H9 (cell line): ENCODE measurements at regions not wholly inside any gene's neighbourhood (a gene's known extent, or its start where the extent isn't known, plus 50 kb on each side); places are given as distances from the start of the nearest gene placed in this dataset.

Experiments
- DNase-seq: peaks from one replicate; pipeline ENCODE4 v3.0.0-alpha.2; 2017
- H2AFZ ChIP-seq: one replicate; pipeline ENCODE4 v1.6.1; 2013; ENCODE audit warnings: mild to moderate bottlenecking, low read length, control low read depth, moderate library complexity
- H2AK5ac ChIP-seq: 2 replicates; pipeline ENCODE4 v1.6.1; 2013; ENCODE audit warnings: low read length, control low read depth, mixed read lengths; ENCODE audit not compliant: insufficient read length
- H2BK120ac ChIP-seq: one replicate; pipeline ENCODE4 v1.6.1; 2013; ENCODE audit warnings: low read depth, mild to moderate bottlenecking, low read length, control low read depth, inconsistent platforms; ENCODE audit not compliant: poor library complexity, severe bottlenecking
- H2BK12ac ChIP-seq: 2 replicates; pipeline ENCODE4 v1.6.1; 2013; ENCODE audit warnings: low read length, control low read depth, mixed read lengths, low read depth; ENCODE audit not compliant: insufficient read length
- H2BK15ac ChIP-seq: 2 replicates; pipeline ENCODE4 v1.6.1; 2013; ENCODE audit warnings: low read depth, low read length, control low read depth
- H2BK20ac ChIP-seq: one replicate; pipeline ENCODE4 v1.6.1; 2013; ENCODE audit warnings: low read depth, mild to moderate bottlenecking, low read length, control low read depth, inconsistent platforms; ENCODE audit not compliant: poor library complexity, severe bottlenecking
- H2BK5ac ChIP-seq: 2 replicates; pipeline ENCODE4 v1.6.1; 2013; ENCODE audit warnings: low read length, control low read depth, mixed read lengths; ENCODE audit not compliant: insufficient read length
- H3K14ac ChIP-seq: 2 replicates; pipeline ENCODE4 v1.6.1; 2013; ENCODE audit warnings: low read length, control low read depth; ENCODE audit not compliant: insufficient read depth
- H3K18ac ChIP-seq: 2 replicates; pipeline ENCODE4 v1.6.1; 2013; ENCODE audit warnings: low read depth, mild to moderate bottlenecking, mixed read lengths, low read length, control low read depth; ENCODE audit not compliant: insufficient read length
- H3K23ac ChIP-seq: 2 replicates; pipeline ENCODE4 v1.6.1; 2013; ENCODE audit warnings: low read length, control low read depth, mixed read lengths, low read depth; ENCODE audit not compliant: insufficient read length
- H3K23me2 ChIP-seq: 2 replicates; pipeline ENCODE4 v1.6.1; 2013; ENCODE audit warnings: low read depth, mild to moderate bottlenecking, mixed read lengths, low read length, control low read depth; ENCODE audit not compliant: insufficient read length, poor library complexity, severe bottlenecking
- H3K27ac ChIP-seq: 2 replicates; pipeline ENCODE4 v1.5.1; 2013; ENCODE audit warnings: low read length, control low read depth, mixed read lengths, low read depth; ENCODE audit not compliant: insufficient read length
- H3K27me3 ChIP-seq: 2 replicates; pipeline ENCODE4 v1.6.1; 2013; ENCODE audit warnings: low read length, control low read depth, inconsistent platforms; ENCODE audit not compliant: insufficient read depth
- H3K4ac ChIP-seq: 2 replicates; pipeline ENCODE4 v1.6.1; 2013; ENCODE audit warnings: low read depth, mild to moderate bottlenecking, control low read depth, inconsistent platforms, low read length, moderate library complexity
- H3K4me1 ChIP-seq: 2 replicates; pipeline ENCODE4 v1.6.1; 2013; ENCODE audit warnings: low read length, control low read depth, inconsistent platforms; ENCODE audit not compliant: insufficient read depth
- H3K4me2 ChIP-seq: 2 replicates; pipeline ENCODE4 v1.6.1; 2013; ENCODE audit warnings: low read length, control low read depth, mixed read lengths; ENCODE audit not compliant: insufficient read length, insufficient read depth
- H3K56ac ChIP-seq: 2 replicates; pipeline ENCODE4 v1.6.1; 2013; ENCODE audit warnings: low read depth, mild to moderate bottlenecking, mixed read lengths, low read length, control low read depth; ENCODE audit not compliant: insufficient read length
- H3K79me1 ChIP-seq: 2 replicates; pipeline ENCODE4 v1.6.1; 2013; ENCODE audit warnings: low read depth, mild to moderate bottlenecking, moderate library complexity, low read length, control low read depth, inconsistent platforms; ENCODE audit not compliant: insufficient read depth, poor library complexity, severe bottlenecking
- H3K79me2 ChIP-seq: 2 replicates; pipeline ENCODE4 v1.6.1; 2013; ENCODE audit warnings: low read length, control low read depth, inconsistent platforms; ENCODE audit not compliant: insufficient read depth
- H3K9ac ChIP-seq: 2 replicates; pipeline ENCODE4 v1.6.1; 2013; ENCODE audit warnings: low read length, control low read depth, mixed read lengths; ENCODE audit not compliant: insufficient read length; ENCODE audit errors: extremely low read depth
- H3K9me3 ChIP-seq: one replicate; pipeline ENCODE4 v1.6.1; 2013; ENCODE audit warnings: low read depth, low read length, inconsistent platforms; ENCODE audit not compliant: control insufficient read depth
- H3T11ph ChIP-seq: one replicate; pipeline ENCODE4 v1.6.1; 2013; ENCODE audit warnings: mild to moderate bottlenecking, low read length, control low read depth, inconsistent platforms
- H4K20me1 ChIP-seq: one replicate; pipeline ENCODE4 v1.6.1; 2013; ENCODE audit not compliant: control insufficient read depth, insufficient read length, insufficient read depth
- H4K5ac ChIP-seq: 2 replicates; pipeline ENCODE4 v1.6.1; 2013; ENCODE audit warnings: low read depth, mild to moderate bottlenecking, mixed read lengths, low read length, control low read depth; ENCODE audit not compliant: insufficient read length
- H4K8ac ChIP-seq: replicated peaks from 2 replicates; pipeline ENCODE4 v1.6.1; 2013; ENCODE audit warnings: low read length, control low read depth, mixed read lengths, low read depth; ENCODE audit not compliant: insufficient read length
- H4K91ac ChIP-seq: 2 replicates; pipeline ENCODE4 v1.6.1; 2013; ENCODE audit warnings: low read depth, mild to moderate bottlenecking, moderate library complexity, mixed read lengths, low read length, control low read depth; ENCODE audit not compliant: insufficient read length
- H3K27ac Mint-ChIP-seq, 3 experiments: 2 replicates in 2 of 3; 3 replicates in 1 of 3; pipeline ENCODE4 v1.8.0; 2020 to 2021; ENCODE audit warnings: mixed read lengths in 3 of 3, mild to moderate bottlenecking in 1 of 3, moderate library complexity in 1 of 3
- H3K27me3 Mint-ChIP-seq: 2 replicates; pipeline ENCODE4 v1.8.0; 2021; ENCODE audit warnings: low read depth, mild to moderate bottlenecking, moderate library complexity, mixed read lengths
- H3K36me3 Mint-ChIP-seq, 3 experiments: 2 replicates in 2 of 3; 3 replicates in 1 of 3; pipeline ENCODE4 v1.8.0; 2020 to 2021; ENCODE audit warnings: low read depth in 3 of 3, mixed read lengths in 3 of 3; ENCODE audit not compliant: insufficient read depth in 1 of 3
- H3K4me1 Mint-ChIP-seq, 2 experiments: 2 replicates each; pipeline ENCODE4 v1.8.0; 2020; ENCODE audit warnings: mixed read lengths in 2 of 2
- H3K4me3 Mint-ChIP-seq, 2 experiments: 2 replicates in 1 of 2; 3 replicates in 1 of 2; pipeline ENCODE4 v1.8.0; 2020 to 2021; ENCODE audit warnings: mild to moderate bottlenecking in 2 of 2, mixed read lengths in 2 of 2, moderate library complexity in 1 of 2
- H3K9me3 Mint-ChIP-seq, 2 experiments: 2 replicates in 1 of 2; 3 replicates in 1 of 2; pipeline ENCODE4 v1.8.0; 2020; ENCODE audit warnings: mild to moderate bottlenecking in 2 of 2, mixed read lengths in 2 of 2, moderate library complexity in 1 of 2
- WGBS: extraction: QIAGEN DNeasy Blood & Tissue Kit; methylation state at CpG from one replicate; pipeline ENCODE4 v1.1.7; 2013; ENCODE audit warnings: missing lambda C conversion rate, low lambda C conversion rate, mixed read lengths; ENCODE audit not compliant: insufficient read length; ENCODE audit errors: extremely low coverage; 5-methylcytosine and 5-hydroxymethylcytosine counted together
- TF ChIP-seq, protein P1 (sequence below): fragments of 200-600 bp; sonication (generic); conservative IDR thresholded peaks from 3 replicates; pipeline ENCODE4 v1.8.0; 2021; ENCODE audit warnings: antibody characterized with exemption, mild to moderate bottlenecking

GRCh38 chr2:84338069-84338468, 121.0 kb downstream of the SUCLG1 start:
- WGBS, result no CpG with 5 or more reads among the region's 3 CpGs
- H3K23me2 ChIP-seq, result no peaks in the 10 kb centered on the region
- H3K18ac ChIP-seq, result no peak overlapping the region
- no peak overlapping the region for H3K56ac ChIP-seq
- no peak overlapping the region for H2BK5ac ChIP-seq
- H3K9ac ChIP-seq, result no peak overlapping the region
- no peak overlapping the region for H3K14ac ChIP-seq
- H2BK120ac ChIP-seq, result no peak overlapping the region
- no peaks in the 10 kb centered on the region for H3K9me3 ChIP-seq
- no peak overlapping the region for H3K4ac ChIP-seq
- Mint-ChIP-seq H3K36me3 (no peaks in the 10 kb centered on the region; a peak in 1 of 7 replicates), H3K9me3 (peaks cover 6 to 9% of the 10 kb centered on the region in 2 experiments; a peak in 4 of 5 replicates), H3K4me1 (no peaks in the 10 kb centered on the region), H3K27me3 (no peaks in the 10 kb centered on the region), H3K27ac (no peak overlapping the region), H3K4me3 (no peak overlapping the region)
- no peak overlapping the region for H3K23ac ChIP-seq
- no peaks in the 10 kb centered on the region for H3K4me1 ChIP-seq
- no peak overlapping the region for H2AK5ac ChIP-seq
- no peaks in the 10 kb centered on the region for H3K79me1 ChIP-seq
- H2AFZ ChIP-seq, result no peak overlapping the region
- H3K27me3 ChIP-seq, result no peaks in the 10 kb centered on the region
- no peak overlapping the region for H4K91ac ChIP-seq
- H3K79me2 ChIP-seq, result no peaks in the 10 kb centered on the region
- H4K8ac ChIP-seq, result no peak overlapping the region
- H3K27ac ChIP-seq, result no peak overlapping the region
- H4K20me1 ChIP-seq, result no peaks in the 10 kb centered on the region
- no peak overlapping the region for H2BK20ac ChIP-seq
- TF ChIP-seq, protein P1, sequence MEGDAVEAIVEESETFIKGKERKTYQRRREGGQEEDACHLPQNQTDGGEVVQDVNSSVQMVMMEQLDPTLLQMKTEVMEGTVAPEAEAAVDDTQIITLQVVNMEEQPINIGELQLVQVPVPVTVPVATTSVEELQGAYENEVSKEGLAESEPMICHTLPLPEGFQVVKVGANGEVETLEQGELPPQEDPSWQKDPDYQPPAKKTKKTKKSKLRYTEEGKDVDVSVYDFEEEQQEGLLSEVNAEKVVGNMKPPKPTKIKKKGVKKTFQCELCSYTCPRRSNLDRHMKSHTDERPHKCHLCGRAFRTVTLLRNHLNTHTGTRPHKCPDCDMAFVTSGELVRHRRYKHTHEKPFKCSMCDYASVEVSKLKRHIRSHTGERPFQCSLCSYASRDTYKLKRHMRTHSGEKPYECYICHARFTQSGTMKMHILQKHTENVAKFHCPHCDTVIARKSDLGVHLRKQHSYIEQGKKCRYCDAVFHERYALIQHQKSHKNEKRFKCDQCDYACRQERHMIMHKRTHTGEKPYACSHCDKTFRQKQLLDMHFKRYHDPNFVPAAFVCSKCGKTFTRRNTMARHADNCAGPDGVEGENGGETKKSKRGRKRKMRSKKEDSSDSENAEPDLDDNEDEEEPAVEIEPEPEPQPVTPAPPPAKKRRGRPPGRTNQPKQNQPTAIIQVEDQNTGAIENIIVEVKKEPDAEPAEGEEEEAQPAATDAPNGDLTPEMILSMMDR, result no peak
- H2BK12ac ChIP-seq, result no peak overlapping the region
- H3K4me2 ChIP-seq, result no peak overlapping the region
- no peak for DNase-seq
- no peak overlapping the region for H2BK15ac ChIP-seq
- no peak overlapping the region for H3T11ph ChIP-seq
- no peak overlapping the region for H4K5ac ChIP-seq
